ENCODE measurements at regions not wholly inside any gene's neighbourhood (a gene's known extent, or its start where the extent isn't known, plus 50 kb on each side); places are given as distances from the start of the nearest gene placed in this dataset.
A peak's percentile ranks its signal among the peaks of the same experiment; 100 is the strongest.

GRCh38 chr6:12592634-12593033 lies 123.9 kb upstream of the PHACTR1 start:
- peak; percentile 71 to 79 for DNase-seq

- no peak for DNase-seq
Measured at GRCh38 chr6:12593771-12594529, 122.6 kb upstream of the PHACTR1 start.

- peak in 1 of 2 donors; percentile 47 for DNase-seq
Measured at GRCh38 chr6:12594530-12594893, 122.1 kb upstream of the PHACTR1 start.

GRCh38 chr6:12595161-12595811 lies 121.3 kb upstream of the PHACTR1 start:
- DNase-seq = peak; percentile 82 to 93

- no peak for DNase-seq
Measured at GRCh38 chr6:12596731-12597130, 119.8 kb upstream of the PHACTR1 start.

GRCh38 chr6:12598919-12599318 lies 117.6 kb upstream of the PHACTR1 start:
- DNase-seq = no peak

- no peak for DNase-seq
Measured at GRCh38 chr6:12601881-12602280, 114.7 kb upstream of the PHACTR1 start.

GRCh38 chr6:12602342-12602741 lies 114.2 kb upstream of the PHACTR1 start:
- DNase-seq = no peak

- DNase-seq = peak; percentile 40 to 66
Measured at GRCh38 chr6:12602951-12603672, 113.5 kb upstream of the PHACTR1 start.

GRCh38 chr6:12603673-12604049 lies 112.9 kb upstream of the PHACTR1 start:
- no peak for DNase-seq

GRCh38 chr6:12605888-12606345 lies 110.7 kb upstream of the PHACTR1 start:
- peak; percentile 56 to 76 for DNase-seq

GRCh38 chr6:12606616-12607015 lies 110.0 kb upstream of the PHACTR1 start:
- no peak for DNase-seq

GRCh38 chr6:12608016-12608860 lies 108.3 kb upstream of the PHACTR1 start:
- peak; percentile 65 to 66 for DNase-seq

GRCh38 chr6:12608874-12609273 lies 107.7 kb upstream of the PHACTR1 start:
- DNase-seq = no peak

GRCh38 chr6:12609751-12610150 lies 106.8 kb upstream of the PHACTR1 start:
- no peak for DNase-seq

GRCh38 chr6:12610862-12611261 lies 105.7 kb upstream of the PHACTR1 start:
- DNase-seq = no peak

GRCh38 chr6:12613811-12614210 lies 102.8 kb upstream of the PHACTR1 start:
- peak; percentile 44 to 85 for DNase-seq

- peak in 1 of 2 donors; percentile 49 for DNase-seq
Measured at GRCh38 chr6:12614456-12614855, 102.1 kb upstream of the PHACTR1 start.

- DNase-seq = no peak
Measured at GRCh38 chr6:12618296-12618695, 98.3 kb upstream of the PHACTR1 start.

- peak; percentile 68 to 83 for DNase-seq
Measured at GRCh38 chr6:12621754-12622153, 94.8 kb upstream of the PHACTR1 start.

- no peak for DNase-seq
Measured at GRCh38 chr6:12622566-12622965, 94.0 kb upstream of the PHACTR1 start.

GRCh38 chr6:12624142-12624837 lies 92.3 kb upstream of the PHACTR1 start:
- DNase-seq = no peak
